HG02623 (cell line): ENCODE measurements at regions not wholly inside any gene's neighbourhood (a gene's known extent, or its start where the extent isn't known, plus 50 kb on each side); places are given as distances from the start of the nearest gene placed in this dataset.
"Not testable (repeated sequence)": the region's sequence is repeated elsewhere in the genome, so short reads cannot be mapped to it uniquely, and the experiment has no call there.

Experiments used
- ATAC-seq: cut with Tn5 transposase; IDR thresholded peaks from one replicate; pipeline ENCODE4 v1.9.1; 2021; ENCODE audit warnings: moderate library complexity; ENCODE audit not compliant: unreplicated experiment

- ATAC-seq = no peak
Measured at GRCh38 chrX:40418146-40418812, 162.5 kb upstream of the ATP6AP2 start.

- ATAC-seq = no peak
Measured at GRCh38 chrX:40415675-40416074, 165.1 kb upstream of the ATP6AP2 start.

- no peak for ATAC-seq
Measured at GRCh38 chrX:40414335-40414734, 166.4 kb upstream of the ATP6AP2 start.

GRCh38 chrX:40411340-40412111 is 169.2 kb upstream of the ATP6AP2 start:
- no peak for ATAC-seq

- no peak for ATAC-seq
Measured at GRCh38 chrX:40410859-40411258, 169.9 kb upstream of the ATP6AP2 start.

- no peak for ATAC-seq
Measured at GRCh38 chrX:40406330-40406859, 174.4 kb upstream of the ATP6AP2 start.

GRCh38 chrX:40405399-40405798 is 175.4 kb upstream of the ATP6AP2 start:
- ATAC-seq = no peak

GRCh38 chrX:40403757-40404156 is 177.0 kb upstream of the ATP6AP2 start:
- ATAC-seq = no peak

- no peak for ATAC-seq
Measured at GRCh38 chrX:40402831-40403533, 177.8 kb upstream of the ATP6AP2 start.

- ATAC-seq = no peak
Measured at GRCh38 chrX:40395102-40395501, 185.7 kb upstream of the ATP6AP2 start.

GRCh38 chrX:40394302-40394701 is 186.5 kb upstream of the ATP6AP2 start:
- no peak for ATAC-seq

GRCh38 chrX:40392599-40392998 is 188.2 kb upstream of the ATP6AP2 start:
- ATAC-seq = no peak

- ATAC-seq = no peak
Measured at GRCh38 chrX:40391662-40392061, 189.1 kb upstream of the ATP6AP2 start.

GRCh38 chrX:40389555-40389954 is 191.2 kb upstream of the ATP6AP2 start:
- no peak for ATAC-seq

GRCh38 chrX:40388441-40388840 is 192.3 kb upstream of the ATP6AP2 start:
- ATAC-seq = no peak

GRCh38 chrX:40387869-40388268 is 192.9 kb upstream of the ATP6AP2 start:
- ATAC-seq = not testable (repeated sequence)

GRCh38 chrX:40387311-40387710 is 193.5 kb upstream of the ATP6AP2 start:
- not testable (repeated sequence) for ATAC-seq

GRCh38 chrX:40385682-40386081 is 195.1 kb upstream of the ATP6AP2 start:
- no peak for ATAC-seq

GRCh38 chrX:40385256-40385655 is 195.5 kb upstream of the ATP6AP2 start:
- ATAC-seq = no peak

- ATAC-seq = no peak
Measured at GRCh38 chrX:40383969-40384368, 196.8 kb upstream of the ATP6AP2 start.

- ATAC-seq = no peak
Measured at GRCh38 chrX:40383360-40383759, 197.4 kb upstream of the ATP6AP2 start.
